Activated T-cell treated with anti-CD3 and anti-CD28 coated beads for 24 hours (primary cell): ENCODE measurements at regions not wholly inside any gene's neighbourhood (a gene's known extent, or its start where the extent isn't known, plus 50 kb on each side); places are given as distances from the start of the nearest gene placed in this dataset.

ENCODE experiments used
- DNase-seq: peaks from one replicate; pipeline ENCODE4 v3.0.0-alpha.2; 2020; ENCODE audit warnings: low read depth

DNA sequence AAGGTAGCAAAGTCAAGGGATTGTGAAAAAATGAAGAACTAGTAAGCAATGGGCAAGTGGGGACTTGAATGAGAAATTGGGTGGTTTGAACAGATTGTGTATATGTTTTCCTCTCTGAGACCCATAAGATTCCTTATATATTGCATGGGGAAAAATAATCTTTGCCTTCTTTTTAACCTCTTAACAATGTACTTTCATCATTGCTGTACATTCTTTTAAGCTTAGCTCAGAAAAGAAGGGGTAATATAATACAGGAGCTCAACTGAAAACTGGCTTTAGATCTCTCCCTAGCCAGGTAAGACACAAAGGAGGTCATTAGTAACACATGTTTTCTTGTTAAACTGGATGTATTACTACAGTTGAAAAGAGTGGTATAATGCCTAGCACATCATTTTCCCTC, 287.2 kb downstream of the RNF144B start:
- no peak for DNase-seq

DNA sequence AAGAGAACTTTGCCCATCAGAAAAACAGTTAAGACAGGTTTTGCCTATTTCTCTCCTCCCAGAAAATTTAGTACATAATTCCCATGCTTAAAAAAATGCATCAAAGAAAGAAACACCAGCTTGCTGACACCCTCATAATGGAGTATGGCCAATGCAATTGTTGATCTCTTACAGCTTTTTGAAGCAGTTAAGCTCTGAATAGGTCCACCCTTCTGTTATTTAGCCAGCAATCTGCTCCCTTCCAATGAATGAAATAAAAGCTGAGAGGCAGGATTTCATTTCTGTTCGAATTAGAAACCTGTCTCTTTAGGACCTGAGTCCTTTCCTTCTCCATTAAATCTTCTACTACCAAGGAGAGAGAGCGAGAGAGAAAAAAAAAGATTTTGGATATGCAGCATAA, 288.7 kb downstream of the RNF144B start:
- no peak for DNase-seq

DNA sequence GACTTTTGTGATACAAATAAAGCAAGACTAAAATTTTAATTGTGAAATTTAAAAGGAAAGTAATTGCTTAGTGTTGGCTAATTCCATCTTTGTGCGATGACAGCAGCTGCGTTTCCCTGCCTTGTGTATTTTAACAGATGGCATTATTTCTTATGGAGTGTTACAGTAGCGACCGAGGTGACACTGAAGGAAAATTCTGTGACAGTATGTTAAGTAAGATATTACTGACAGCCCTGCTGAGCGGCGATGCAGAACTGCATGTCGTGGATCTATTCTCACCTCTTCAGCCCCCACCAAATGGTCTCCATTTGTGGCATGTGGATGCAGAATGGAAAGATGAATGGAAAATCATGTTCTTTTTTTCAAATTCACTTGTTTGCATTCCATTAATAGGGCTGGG, 289.4 kb downstream of the RNF144B start:
- no peak for DNase-seq

DNA sequence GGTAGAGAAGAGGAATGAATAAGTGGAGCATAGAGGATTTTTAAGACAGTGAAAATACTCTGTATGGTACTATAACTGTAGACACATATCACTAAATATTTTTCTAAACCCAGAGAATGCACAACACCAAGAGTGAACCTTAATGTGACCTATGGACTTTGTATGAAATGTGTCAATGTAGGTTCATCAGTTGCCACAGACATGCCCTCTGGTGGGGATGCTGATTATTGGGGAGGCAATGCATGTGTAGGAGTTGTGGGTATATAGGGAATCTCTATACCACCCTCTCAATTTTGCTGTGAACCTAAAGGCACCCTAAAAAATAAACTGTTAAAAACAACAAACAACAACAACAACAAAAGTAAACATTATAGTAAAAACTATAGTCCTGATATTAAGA, 293.7 kb downstream of the RNF144B start:
- DNase-seq = no peak

DNA sequence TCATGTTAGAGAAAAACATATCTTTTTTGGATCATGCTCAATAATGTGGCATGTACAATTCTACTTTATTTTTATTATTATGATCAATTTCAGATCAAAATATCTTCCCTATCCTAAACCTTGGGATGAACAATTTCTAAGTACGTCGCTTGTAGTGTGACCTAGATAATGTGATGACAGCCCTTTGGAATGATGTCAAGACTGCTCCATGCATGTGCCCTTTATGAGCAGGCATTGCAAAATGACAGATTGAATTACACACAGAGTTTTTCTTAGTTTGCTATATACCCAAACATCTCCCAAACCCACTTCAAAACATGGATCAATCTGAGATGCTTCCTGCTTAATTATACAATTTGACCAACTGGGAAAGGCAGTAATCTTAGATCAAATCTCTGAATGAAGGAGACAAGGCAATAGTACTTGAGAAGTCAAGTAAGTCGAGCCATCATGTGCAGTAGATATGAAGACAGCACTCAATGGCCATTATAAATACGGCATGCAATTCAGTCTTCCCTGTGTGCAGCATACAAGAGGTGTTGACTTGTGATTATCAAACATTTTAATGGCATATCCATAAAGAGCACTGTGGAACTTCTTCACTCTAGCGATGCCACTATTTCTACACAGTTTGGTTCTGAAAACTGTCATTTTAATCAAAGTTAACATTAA, 294.8 kb downstream of the RNF144B start:
- no peak for DNase-seq

DNA sequence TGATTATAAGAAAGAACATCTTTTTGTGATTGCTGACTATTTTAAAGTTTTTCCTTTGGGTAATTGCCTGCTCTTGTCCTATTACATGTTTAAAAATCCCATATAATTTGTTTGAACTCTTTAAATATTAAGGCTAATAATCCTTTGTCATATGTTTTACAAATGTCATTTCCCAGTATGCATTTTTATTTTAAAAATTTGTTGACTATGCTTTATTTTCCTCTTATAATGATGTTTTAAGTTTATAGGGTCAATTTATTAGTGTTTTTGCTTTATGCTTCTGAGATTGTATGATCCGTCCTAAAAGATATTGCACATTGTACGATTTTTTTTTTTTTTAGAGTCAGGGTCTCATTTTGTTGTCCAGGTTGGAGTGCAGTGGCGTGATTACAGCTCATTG, 297.2 kb downstream of the RNF144B start:
- no peak for DNase-seq

DNA sequence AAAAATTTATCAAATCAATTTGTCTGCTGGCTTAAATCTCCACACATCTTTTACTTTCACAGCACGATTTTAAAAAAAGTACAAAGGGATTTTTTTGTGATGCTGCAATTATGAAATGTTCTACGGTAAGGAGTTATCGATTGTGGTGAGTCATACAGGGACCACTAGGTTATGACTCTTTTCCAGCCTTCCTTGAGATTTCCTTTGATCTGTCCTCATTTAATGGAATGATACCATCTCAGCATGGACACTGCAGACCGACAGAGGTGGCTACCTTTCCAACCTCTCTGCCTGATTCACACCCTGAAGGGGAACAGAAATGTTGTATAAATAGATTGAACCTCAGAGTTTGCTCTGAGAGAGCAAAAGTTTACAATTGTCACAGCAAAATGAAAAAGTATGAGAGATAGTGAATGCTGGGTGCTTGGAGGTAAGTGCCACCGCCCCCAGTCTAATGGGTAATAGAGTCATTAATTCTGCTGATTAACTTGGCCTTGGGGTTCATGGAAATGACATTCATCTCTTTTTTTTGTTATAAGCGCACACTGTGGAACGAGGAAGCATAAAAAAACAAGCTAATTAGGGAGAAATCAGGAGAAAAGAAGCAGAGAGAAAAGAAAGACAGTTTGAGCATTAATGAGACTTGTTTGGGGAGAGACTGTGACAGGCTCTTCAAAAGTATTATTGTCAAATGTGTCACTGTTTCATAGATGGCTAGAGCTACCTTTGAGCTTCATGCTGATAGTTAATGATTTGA, 306.0 kb downstream of the RNF144B start:
- DNase-seq = no peak

DNA sequence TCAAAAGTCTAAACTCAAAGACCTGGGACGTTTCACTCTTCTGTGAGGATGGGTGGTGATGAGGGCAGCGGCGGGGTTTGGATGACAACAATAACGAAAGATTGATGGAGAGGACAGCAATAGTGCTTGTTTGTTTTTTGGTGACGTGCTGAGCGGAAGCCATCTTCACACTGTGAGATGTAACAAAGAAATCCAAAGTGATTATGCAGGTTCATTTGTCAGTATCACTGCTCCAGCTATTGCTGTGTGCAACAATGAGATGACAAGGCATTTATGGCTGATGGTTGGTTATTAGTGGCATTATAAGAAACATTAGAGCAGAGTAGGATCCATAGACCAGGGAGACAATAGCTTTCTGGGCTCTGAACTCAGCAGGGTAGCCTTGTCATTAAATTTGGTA, 306.7 kb downstream of the RNF144B start:
- DNase-seq = no peak

DNA sequence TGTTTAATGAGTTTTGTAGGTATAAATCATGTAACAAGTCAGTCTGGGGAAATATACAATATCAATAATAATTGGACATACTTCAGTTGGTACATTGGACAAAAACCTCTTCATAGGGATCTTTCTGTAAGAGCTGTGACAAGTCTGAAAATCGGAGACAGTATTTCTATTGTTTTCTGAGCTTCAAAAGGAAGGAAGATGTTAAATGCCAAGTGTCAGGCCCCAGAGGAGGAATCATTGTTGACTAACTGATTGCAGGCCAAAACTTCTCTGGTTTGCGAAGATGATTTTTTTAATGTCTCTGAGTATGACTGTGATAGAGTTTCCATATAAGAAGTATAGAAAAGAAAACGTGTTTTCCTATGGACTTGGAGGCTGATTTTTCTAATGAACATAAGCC, 316.4 kb downstream of the RNF144B start:
- no peak for DNase-seq

DNA sequence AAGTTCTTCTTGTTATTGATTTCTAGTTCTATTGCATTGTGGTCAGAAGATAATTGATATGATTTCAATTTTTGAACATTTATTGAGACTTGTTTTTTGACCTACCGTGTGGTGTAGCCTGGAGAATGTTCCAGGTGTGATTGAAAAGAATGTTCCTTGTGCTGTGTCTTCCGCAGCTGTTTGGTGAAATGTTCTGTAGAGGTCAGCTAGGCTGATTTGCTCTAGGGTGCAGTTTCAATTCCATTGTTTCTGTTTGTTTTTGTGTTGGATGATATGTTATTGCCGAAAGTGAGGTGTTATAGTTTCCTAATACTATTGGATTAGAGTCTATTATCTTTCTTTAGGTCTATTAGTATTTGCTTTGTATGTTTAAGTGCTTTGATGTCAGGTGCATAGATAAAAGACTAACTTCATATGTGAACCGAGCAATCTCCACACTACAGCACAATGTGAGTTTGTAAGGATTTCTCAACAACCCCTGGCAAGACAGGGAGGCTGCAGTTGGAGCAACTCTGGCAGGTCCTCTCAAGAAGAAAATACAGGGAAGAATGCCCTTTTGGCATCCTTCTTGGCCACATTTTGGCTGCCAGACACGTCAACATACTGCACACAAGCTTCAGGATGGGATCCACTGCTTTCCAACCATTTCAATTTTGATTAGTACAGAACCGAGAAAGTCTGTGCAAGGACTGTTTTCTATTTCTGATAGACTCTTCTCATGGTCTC, 320.7 kb downstream of the RNF144B start:
- no peak for DNase-seq

DNA sequence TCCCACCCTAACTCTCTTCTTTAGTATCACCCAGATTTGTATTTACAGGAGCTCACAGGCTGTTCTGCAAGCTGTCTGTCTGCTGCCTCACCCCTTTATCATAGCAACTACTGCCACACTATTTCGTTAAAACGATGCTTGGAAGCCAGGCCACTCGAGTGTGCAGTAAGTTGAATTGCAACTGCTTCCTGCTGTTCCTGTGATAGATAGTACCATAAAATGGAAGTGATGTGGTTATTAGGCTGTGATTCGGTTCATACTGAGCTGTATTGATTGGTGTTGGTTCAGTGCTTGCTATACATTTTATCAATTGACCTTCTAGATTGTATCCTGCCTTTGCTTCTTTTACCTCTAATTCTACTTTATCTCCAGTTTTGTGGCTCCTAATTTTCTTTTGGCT, 325.4 kb downstream of the RNF144B start:
- no peak for DNase-seq

DNA sequence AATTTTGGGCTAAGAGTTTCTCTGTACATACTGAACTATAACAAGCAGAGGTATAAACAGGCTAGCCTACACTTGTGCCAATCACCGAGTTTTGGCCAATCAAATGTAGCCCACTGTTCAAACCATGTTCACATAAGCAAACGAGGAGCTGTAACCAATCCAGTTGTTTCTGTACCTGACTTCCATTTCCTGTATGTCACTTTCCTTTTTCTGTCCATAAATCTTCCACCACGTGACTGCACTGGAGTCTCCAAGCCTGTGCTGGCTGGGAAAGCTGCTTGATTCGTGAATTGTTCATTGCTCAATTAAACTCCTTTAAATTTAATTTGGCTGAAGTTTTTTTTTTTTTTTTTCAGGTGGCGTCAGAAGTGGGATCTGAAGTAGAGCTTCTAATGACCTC, 332.9 kb downstream of the RNF144B start:
- no peak for DNase-seq

DNA sequence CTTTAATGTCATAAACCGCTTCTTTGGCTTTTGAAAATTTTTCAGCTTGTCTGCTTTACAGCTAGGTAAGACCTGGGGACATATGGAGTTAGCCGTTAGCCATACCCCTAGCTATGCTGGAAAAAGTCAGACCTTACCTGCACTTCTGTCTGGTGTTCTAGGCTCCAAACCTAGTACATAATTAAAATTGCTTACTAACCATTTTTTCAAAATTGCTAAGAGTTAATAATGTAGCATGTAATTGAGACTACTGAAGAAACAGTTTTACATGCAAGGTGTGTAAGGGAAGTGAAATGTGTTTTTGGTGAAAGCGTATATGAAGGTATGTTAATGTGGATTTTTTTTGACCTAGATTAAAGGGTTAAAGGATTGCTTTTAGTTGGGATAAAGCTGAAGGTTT, 336.9 kb downstream of the RNF144B start:
- no peak for DNase-seq

DNA sequence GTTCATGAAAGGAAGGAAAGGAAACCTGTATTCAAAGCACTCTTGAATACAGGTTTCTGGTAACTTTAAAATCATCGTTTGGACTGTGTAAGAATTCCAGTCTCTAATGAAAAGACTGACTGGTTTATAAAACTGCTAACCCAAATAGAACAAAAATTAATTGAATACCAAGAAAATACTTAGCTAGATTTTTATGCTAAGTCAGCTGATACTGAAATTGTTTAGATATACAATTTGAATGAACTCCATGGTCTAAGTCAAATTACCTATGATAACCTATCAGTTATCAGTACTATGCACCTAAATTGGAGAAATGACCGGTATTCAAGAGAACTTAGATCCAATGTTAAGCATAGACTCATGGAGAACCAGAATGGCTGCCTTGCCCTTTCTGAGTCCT, 338.3 kb downstream of the RNF144B start:
- DNase-seq = no peak

DNA sequence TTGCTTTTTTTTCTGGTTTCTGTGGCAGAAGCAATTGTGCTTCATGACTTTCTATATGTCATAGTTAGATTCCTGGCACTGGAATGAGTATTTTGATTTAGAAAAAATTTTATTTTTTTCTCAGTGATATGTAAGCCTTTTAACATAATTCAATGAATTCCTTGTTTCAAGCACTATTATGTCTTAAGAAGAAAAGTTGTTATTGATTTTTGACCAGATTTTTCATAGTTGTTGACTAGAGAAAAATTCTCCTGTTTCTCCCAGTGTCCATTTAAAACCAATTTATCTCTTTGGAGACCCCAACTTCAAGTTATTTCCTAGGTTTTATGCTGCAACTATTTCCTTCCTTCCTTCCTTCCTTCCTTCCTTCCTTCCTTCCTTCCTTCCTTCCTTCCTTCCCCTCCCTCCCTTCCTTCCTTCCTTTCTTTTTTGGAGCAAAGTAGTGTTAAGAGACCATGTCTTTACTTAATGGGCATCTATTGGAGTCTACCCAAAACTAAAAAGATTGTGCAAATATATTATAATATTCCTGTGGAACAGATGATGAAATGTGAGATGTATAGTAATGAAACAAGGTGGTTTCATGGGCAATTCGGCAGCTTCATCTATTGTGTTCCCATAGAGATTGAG, 346.9 kb downstream of the RNF144B start:
- no peak for DNase-seq

DNA sequence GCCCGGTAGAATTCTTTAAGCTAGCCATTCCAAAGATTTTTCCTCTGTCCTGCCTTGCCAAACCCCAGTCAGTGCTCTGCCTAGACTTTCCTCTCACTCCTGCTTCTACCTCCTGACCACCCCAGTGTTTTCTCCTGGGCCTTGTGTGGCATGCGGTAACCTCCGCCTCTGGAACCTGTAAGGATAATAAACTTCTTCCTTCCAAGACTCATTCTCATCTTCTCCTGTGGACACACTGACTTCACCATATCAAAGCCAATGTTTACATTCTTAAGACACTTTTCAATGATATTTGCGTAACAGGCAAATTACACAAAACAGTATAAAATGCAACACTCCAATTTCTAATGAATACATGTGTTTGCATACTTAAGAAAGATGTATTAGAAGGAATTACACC, 354.6 kb downstream of the RNF144B start:
- no peak for DNase-seq

DNA sequence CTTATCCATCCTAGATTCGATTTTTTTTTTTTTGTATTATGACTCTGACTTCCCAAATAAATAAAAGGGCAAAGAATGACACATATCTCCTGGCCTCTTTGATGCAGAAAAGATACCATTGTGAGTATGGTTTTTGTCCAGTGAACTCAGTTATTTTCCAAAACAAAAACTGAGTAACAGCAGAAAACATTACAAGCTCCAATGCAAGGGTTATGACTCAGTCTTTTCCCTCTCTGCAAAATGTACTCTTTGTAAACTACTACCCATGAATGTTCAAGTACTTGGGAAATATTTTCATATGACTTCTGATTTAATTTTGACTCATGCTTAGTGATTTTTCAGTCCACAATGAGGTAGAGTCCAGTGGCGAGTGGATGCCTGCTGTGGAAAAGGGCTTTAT, 355.3 kb downstream of the RNF144B start:
- no peak for DNase-seq

DNA sequence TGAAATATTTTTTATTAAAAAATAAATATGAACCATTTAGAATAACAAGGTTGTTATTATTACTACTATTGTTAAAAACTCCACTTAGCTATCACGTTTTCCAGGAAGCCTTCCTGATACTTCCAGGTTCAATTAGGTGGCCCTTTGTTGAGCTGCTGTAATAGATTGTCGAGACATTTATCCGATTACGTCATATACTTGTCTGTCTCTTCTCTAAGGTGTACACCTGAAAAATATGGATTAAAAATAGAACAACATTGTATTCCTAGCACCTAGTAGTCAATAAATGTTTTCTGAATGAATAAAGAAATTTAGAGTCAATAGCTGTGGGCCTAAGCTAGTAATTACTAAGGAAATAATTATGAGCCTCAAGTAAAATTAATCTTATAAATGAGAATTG, 359.6 kb downstream of the RNF144B start:
- DNase-seq = no peak

DNA sequence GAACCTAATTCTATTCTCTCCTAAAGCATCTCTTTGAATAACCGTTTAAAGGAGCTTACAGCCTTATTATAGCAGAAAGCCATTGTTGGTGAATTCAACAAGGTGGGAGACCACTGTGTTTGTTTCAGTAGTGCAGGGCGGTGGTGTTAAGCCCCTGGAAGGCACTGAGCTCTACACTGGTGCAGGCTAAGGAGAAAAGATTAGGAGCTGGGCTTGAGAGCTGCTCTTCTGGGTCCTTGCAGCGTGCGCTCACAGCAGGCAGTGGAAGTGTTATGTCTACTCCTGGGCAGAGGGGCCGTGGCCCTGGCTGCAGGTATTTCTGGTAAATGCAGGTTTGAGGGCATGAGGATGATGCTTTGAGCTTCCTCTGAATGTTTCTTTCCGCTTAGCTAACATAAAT, 361.2 kb downstream of the RNF144B start:
- DNase-seq = no peak

DNA sequence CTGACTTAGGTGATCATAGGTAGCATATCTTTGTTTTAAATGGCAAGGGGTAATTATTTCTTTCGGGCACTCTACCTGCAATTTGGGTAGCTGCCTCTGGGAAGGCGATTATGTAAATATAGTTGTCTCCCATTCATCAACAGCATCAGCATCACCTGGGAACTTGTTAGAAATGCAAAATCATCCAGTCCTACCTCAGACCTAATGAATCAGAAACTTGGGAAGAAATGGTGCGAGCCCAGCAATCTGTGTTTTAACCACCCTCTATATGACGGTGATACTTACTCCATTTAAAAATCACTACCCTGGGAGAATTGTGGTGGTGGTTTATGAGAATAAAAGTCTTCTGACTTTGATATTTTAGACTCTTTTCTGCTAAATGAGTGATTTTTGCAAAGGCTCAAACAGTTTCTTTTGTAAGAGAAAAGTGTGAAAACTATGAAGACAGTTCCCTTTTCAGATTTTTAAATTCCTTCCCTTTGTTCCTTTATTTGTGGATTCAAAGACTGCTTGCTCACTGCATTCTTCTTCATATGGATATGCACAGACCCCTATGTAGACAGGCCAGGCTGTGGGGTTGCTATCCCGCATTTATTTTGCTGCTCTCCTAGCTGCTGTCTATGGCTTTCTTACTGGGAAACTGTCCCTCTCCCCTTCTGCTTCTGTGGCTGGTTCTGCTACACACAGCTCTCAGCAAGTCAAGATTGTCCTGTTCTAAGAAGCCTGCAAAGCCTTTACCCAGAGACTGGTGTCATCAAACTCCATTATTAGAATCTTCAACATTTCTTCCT, 365.3 kb downstream of the RNF144B start:
- DNase-seq = no peak

DNA sequence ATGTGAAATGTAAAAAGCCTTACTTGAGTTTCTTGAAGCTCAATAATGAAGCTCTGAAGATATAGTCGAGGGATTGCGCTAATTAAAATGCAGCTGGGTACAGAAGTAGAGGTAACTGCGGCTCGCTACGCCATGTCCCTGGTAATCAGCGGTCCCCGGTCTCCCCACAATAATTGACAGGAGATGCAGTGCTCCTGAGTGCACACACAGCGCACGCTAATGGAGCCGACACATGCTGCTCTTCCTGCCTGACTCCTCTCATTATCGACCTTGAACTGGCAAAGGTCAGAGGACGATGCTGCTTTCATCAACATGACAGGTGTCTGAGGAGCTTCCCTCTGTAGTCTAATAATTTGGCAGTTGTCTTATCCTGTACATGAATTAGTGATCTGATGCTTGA, 365.9 kb downstream of the RNF144B start:
- DNase-seq = no peak

DNA sequence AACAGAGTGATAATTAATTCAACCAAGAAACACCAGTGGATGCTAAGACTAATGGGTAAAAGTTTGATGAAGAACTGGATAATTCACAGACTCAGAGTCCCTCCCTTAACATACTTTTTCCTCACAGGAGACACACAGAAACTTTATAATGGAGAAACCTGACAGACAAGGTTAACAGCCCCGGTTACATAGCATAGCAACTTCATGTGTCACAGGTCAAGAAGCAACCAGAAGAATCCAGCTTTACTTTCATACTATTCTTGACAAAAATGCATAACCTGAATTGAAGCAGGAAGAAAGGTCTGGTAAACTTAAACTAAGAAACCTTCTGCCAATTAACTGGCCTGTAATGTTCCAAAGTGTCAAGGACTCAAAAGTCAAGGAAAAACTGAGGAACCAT, 375.9 kb downstream of the RNF144B start:
- no peak for DNase-seq
